DND-41 (cell line): ENCODE measurements at regions not wholly inside any gene's neighbourhood (a gene's known extent, or its start where the extent isn't known, plus 50 kb on each side); places are given as distances from the start of the nearest gene placed in this dataset.

Experiments
- CTCF ChIP-seq: IDR thresholded peaks from 2 replicates; pipeline ENCODE4 v1.5.1; 2012; ENCODE audit warnings: borderline replicate concordance, low read length, moderate library complexity, mild to moderate bottlenecking; ENCODE audit not compliant: poor library complexity, severe bottlenecking; ENCODE audit errors: extremely low read depth
- EZH2 ChIP-seq: IDR thresholded peaks from 3 replicates; pipeline ENCODE4 v1.6.1; 2012; ENCODE audit warnings: borderline replicate concordance, low read depth, mild to moderate bottlenecking, moderate library complexity, low read length, inconsistent platforms; ENCODE audit not compliant: severe bottlenecking

DNA sequence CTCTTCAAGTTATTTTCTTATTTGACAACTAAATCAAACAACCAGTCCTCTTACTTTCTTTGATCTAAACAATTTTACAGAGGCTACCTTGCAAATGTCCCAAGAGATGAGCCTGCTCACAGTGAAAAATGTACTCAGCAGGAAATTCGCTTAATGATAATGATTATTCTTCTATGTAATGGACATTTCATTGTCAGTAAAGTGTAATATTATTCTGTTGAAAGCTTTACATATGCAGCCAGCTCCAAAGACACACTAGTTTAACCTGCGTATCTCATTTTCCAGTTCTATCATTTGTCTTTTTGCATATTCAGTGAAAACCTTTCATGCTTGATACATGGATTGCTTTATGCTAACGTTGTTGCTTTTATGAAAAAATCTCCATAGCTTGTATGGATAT, 758.7 kb upstream of the ZNF608 start:
- TF ChIP-seq CTCF (no peak), EZH2 (no peak)
